ENCODE measurements at regions not wholly inside any gene's neighbourhood (a gene's known extent, or its start where the extent isn't known, plus 50 kb on each side); places are given as distances from the start of the nearest gene placed in this dataset.

GRCh38 chr22:34943830-34944229, 122.1 kb upstream of the ISX start (continued):
- no peak for TF ChIP-seq ZNF407 (CRISPR knock-in tag; IDR thresholded peaks at IDR 0.05; ENCODE audit: not compliant biosample characterization)
- no peak for TF ChIP-seq MED8 (CRISPR knock-in tag; IDR thresholded peaks at IDR 0.05; ENCODE audit: insufficient replicate concordance)
- TF ChIP-seq ZNF788 (CRISPR knock-in tag; IDR thresholded peaks at IDR 0.05; ENCODE audit: borderline replicate concordance) = no peak
- TF ChIP-seq ATF7 (IDR thresholded peaks at IDR 0.05) = no peak
- no peak for TF ChIP-seq ATF7 (CRISPR knock-in tag; IDR thresholded peaks at IDR 0.05)
- no peak for TF ChIP-seq ATAD3A (CRISPR knock-in tag; IDR thresholded peaks at IDR 0.05)
- TF ChIP-seq TBL1XR1 (IDR thresholded peaks at IDR 0.05; ENCODE audit: borderline replicate concordance, low read length, partially characterized antibody) = no peak
- no peak for TF ChIP-seq XBP1 (CRISPR knock-in tag; IDR thresholded peaks at IDR 0.05)
- no peak for TF ChIP-seq ZFP36L2 (CRISPR knock-in tag; IDR thresholded peaks at IDR 0.05)

Data from HepG2 (cell line).